H1 (cell line): ENCODE measurements at regions not wholly inside any gene's neighbourhood (a gene's known extent, or its start where the extent isn't known, plus 50 kb on each side); places are given as distances from the start of the nearest gene placed in this dataset.

Source experiments
- ASH2L ChIP-seq: fragments of 200-600, 300-600 bp; sonication (generic); IDR thresholded peaks from one replicate; pipeline ENCODE4 v1.7.1; 2017; ENCODE audit warnings: low read length
- CHD1 ChIP-seq: IDR thresholded peaks from 2 replicates; pipeline ENCODE4 v1.6.1; 2012; ENCODE audit warnings: low read depth, low read length, improper control_type of control experiment
- CTCF ChIP-seq, 3 experiments: IDR thresholded peaks; 1 replicate in 2 of 3; 2 replicates in 1 of 3; pipeline versions ENCODE4 v1.5.1 to v1.6.1; 2011; ENCODE audit warnings: low read length in 3 of 3, mild to moderate bottlenecking in 3 of 3, inconsistent platforms in 2 of 3, low read depth in 1 of 3, moderate library complexity in 1 of 3; ENCODE audit not compliant: insufficient read depth in 1 of 3; ENCODE audit errors: control extremely low read depth in 1 of 3
- EGR1 ChIP-seq: IDR thresholded peaks from 2 replicates; pipeline ENCODE4 v1.6.1; 2011; ENCODE audit warnings: low read depth, low read length, borderline replicate concordance
- EZH2 ChIP-seq: fragments of 200-600 bp; sonication (generic); IDR thresholded peaks from 2 replicates; pipeline ENCODE4 v1.7.1; 2012; ENCODE audit warnings: low read depth, mild to moderate bottlenecking, moderate library complexity, low read length, inconsistent platforms; ENCODE audit not compliant: severe bottlenecking
- GABPA ChIP-seq: IDR thresholded peaks from 2 replicates; pipeline ENCODE4 v1.6.1; 2011; ENCODE audit warnings: mild to moderate bottlenecking, low read length, moderate library complexity, borderline replicate concordance; ENCODE audit not compliant: insufficient read depth
- HDAC6 ChIP-seq: IDR thresholded peaks from one replicate; pipeline ENCODE4 v1.7.1; 2012; ENCODE audit warnings: low read depth, mild to moderate bottlenecking, inconsistent platforms, low read length, moderate library complexity
- KDM4A ChIP-seq: IDR thresholded peaks from one replicate; pipeline ENCODE4 v1.7.1; 2012; ENCODE audit warnings: low read depth, mild to moderate bottlenecking, moderate library complexity, low read length, inconsistent platforms; ENCODE audit not compliant: severe bottlenecking
- MAX ChIP-seq: IDR thresholded peaks from 2 replicates; pipeline ENCODE4 v1.6.1; 2012; ENCODE audit warnings: inconsistent platforms
- POLR2AphosphoS5 ChIP-seq: IDR thresholded peaks from 2 replicates; pipeline ENCODE4 v1.6.1; 2011; ENCODE audit warnings: low read depth, low read length
- POU5F1 ChIP-seq: IDR thresholded peaks from 2 replicates; pipeline ENCODE4 v1.6.1; 2011; ENCODE audit warnings: low read depth, mild to moderate bottlenecking, low read length, moderate library complexity
- RAD21 ChIP-seq, 2 experiments: IDR thresholded peaks in 1 of 2; conservative IDR thresholded peaks in 1 of 2; 2 replicates each; pipeline ENCODE4 v1.6.1; 2011; ENCODE audit warnings: low read depth in 2 of 2, low read length in 2 of 2, improper control_type of control experiment in 1 of 2, inconsistent platforms in 1 of 2, mild to moderate bottlenecking in 1 of 2, moderate library complexity in 1 of 2
- RXRA ChIP-seq: IDR thresholded peaks from 2 replicates; pipeline ENCODE4 v1.6.1; 2011; ENCODE audit warnings: low read depth, mild to moderate bottlenecking, low read length, moderate library complexity; ENCODE audit not compliant: insufficient read depth
- SIRT6 ChIP-seq: IDR thresholded peaks from one replicate; pipeline ENCODE4 v1.7.1; 2012; ENCODE audit warnings: low read length, inconsistent platforms
- SP2 ChIP-seq: IDR thresholded peaks from 2 replicates; pipeline ENCODE4 v1.6.1; 2012; ENCODE audit warnings: mild to moderate bottlenecking, low read length, inconsistent platforms
- SRF ChIP-seq: IDR thresholded peaks from 2 replicates; pipeline ENCODE4 v1.6.1; 2011; ENCODE audit warnings: mild to moderate bottlenecking, low read depth, low read length, moderate library complexity
- TCF12 ChIP-seq: IDR thresholded peaks from 2 replicates; pipeline ENCODE4 v1.6.1; 2011; ENCODE audit warnings: low read depth, mild to moderate bottlenecking, low read length
- TEAD4 ChIP-seq: IDR thresholded peaks from 2 replicates; pipeline ENCODE4 v1.6.1; 2012; ENCODE audit warnings: low read depth, low read length, inconsistent platforms, mixed read lengths
- USF2 ChIP-seq: IDR thresholded peaks from 2 replicates; pipeline ENCODE4 v1.6.1; 2011; ENCODE audit warnings: low read length, improper control_type of control experiment
- YY1 ChIP-seq: IDR thresholded peaks from 2 replicates; pipeline ENCODE4 v1.6.1; 2011; ENCODE audit warnings: low read depth, mild to moderate bottlenecking, low read length
- ZNF274 ChIP-seq: IDR thresholded peaks from 2 replicates; pipeline ENCODE4 v1.7.0; 2012; ENCODE audit warnings: low read length, borderline replicate concordance; ENCODE audit errors: extremely low read depth

- peak; percentile 93 to 99 (median 98) for TF ChIP-seq CTCF (IDR thresholded peaks at IDR 0.05; ENCODE audit: control extremely low read depth in 1 of 3, insufficient read depth in 1 of 3, low read depth in 1 of 3, low read length in 3 of 3)
- TF ChIP-seq ASH2L, result peak; percentile 76
- no peak for TF ChIP-seq CHD1
- no peak for TF ChIP-seq SRF
- no peak for TF ChIP-seq USF2
- no peak for TF ChIP-seq YY1
- peak; percentile 66 for TF ChIP-seq KDM4A
- no peak for TF ChIP-seq SIRT6
- TF ChIP-seq ZNF274, result no peak
- no peak for TF ChIP-seq HDAC6
- no peak for TF ChIP-seq EGR1
- no peak; the same call in 1 of the 2 replicates for TF ChIP-seq MAX
- TF ChIP-seq EZH2, result no peak
- no peak for TF ChIP-seq TEAD4
- TF ChIP-seq POLR2AphosphoS5, result no peak
- no peak for TF ChIP-seq TCF12
- TF ChIP-seq GABPA, result no peak; the same call in 1 of the 2 replicates
- peak; percentile 44 to 72 for TF ChIP-seq RAD21 (IDR thresholded peaks at IDR 0.05 in 1 of 2, conservative IDR thresholded peaks at IDR 0.05 in 1 of 2; ENCODE audit: low read depth in 2 of 2, low read length in 2 of 2)
- no peak for TF ChIP-seq POU5F1
- no peak for TF ChIP-seq SP2
- no peak for TF ChIP-seq RXRA
Observed at GRCh38 chr18:77899972-77900754, 650.5 kb downstream of the GALR1 start (continued).
